Stimulated activated CD4-positive, alpha-beta T cell treated with anti-CD3 and anti-CD28 coated beads, Interleukin-4, amount 100 ng/mL, for 48 hours (primary cell): ENCODE measurements at regions not wholly inside any gene's neighbourhood (a gene's known extent, or its start where the extent isn't known, plus 50 kb on each side); places are given as distances from the start of the nearest gene placed in this dataset.
"Not testable (repeated sequence)": the region's sequence is repeated elsewhere in the genome, so short reads cannot be mapped to it uniquely, and the experiment has no call there.

Experiments used
- DNase-seq, 2 donors: peaks; one replicate each; pipeline ENCODE4 v3.0.0-alpha.2; 2020; ENCODE audit warnings: low read depth in 2 of 2

DNA sequence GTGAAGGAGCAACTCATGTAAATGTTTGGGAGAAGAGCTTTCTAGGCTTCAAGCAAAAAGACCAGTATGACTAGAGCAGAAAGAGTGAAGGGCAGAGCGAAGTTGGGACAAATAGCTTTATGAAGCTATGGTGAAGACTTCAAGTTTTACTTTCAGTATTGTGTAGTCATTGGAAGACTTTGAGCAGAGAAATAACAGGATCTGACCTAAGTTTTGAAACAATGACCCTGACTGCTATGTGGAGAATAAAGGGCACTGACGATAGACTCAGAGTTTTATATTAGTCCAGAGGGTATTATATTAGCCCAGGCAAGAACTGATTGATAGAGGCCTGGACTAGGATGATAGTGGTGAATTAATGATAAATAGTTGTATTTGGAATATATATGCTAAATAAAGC, 187.3 kb downstream of the KTN1 start:
- DNase-seq = no peak

DNA sequence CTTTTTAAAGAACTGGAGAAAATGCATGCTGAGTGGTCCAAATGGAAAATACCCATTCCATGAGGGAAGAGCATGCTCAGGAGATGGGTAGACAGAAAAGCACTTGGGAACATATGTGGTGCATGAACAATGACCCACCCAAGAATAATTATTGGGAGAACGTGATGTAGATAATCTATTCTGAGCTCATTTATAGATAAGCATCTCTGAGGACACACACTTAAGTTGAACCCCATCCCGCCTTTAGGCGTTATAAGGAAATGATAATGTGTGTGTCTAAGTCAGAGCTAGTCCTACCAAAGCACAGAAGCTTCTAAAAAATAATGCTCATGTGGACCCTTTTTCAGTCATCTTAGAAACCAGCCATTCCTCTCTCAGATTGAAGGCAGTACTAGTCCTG, 189.9 kb downstream of the KTN1 start:
- no peak for DNase-seq

DNA sequence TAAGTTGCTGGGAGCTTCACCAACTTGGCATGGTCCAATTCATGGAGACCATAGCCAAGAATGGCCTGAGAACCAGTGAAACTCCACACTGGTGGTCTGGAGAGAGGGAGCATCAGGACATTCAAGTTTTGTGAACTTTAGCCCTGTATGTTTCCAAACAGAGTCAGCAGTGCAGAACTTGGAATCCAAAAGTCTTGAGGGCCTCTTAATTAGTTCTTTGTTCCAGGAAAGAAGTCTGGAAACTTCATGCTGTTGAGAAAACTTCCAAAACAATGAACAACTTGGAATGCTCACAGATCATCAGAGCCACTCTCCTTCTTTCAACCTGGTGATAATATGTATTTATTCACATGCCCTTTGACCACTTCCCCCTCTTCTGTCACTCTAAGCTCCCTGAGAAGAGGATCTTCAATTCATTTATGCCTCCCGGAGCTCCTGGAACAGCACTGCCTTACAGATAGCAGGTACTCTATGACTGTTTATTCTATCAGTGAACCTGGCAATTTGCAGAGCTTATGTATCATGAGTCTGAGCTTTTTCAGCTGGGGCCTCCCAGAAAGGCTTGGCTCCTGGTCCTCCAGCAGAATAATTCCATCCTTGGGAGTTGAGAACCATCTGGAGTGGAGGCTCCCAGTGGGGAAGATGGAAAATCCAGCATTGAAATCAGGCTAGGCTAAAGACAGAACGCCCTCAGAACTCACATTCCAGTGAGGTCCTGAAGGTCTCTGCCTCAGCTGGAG, 191.4 kb downstream of the KTN1 start:
- DNase-seq = no peak

DNA sequence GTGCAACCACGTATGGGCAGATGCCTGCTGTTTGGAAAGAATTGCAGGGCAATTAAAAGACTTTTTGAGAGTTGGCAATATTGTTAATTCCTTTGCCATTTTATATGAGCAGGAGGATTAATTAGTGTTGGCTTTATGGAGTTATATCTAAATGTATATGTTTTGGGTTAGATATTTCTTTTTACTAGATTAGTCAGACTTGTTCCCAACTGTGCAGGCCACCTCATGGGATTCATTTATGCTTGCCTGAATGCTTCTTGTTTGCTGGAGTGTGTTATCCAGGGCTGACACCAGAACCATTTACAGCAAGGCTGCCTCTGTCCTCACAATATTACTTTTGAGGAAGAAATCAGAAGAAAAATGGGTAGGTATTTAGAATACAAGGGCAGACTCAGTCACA, 192.5 kb downstream of the KTN1 start:
- DNase-seq = no peak

DNA sequence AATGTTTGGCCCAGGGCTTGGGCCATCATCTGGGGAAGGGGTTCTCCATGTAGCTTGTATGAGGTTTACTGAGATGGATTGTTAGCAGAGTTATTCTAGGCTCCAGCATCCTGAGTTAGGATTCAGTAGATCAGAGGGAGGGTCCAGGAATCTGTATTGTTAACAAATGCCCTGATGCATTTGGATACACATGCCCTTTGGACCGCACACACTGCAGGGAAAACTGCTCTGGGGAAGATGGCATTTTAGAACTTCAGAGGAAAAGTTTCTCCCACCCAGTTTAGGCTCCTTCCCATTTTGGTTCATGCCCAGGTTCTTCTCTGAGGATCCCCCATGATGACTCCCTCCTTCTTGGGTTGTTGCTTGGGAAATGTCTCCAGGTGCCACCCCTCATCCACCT, 193.3 kb downstream of the KTN1 start:
- DNase-seq = no peak

DNA sequence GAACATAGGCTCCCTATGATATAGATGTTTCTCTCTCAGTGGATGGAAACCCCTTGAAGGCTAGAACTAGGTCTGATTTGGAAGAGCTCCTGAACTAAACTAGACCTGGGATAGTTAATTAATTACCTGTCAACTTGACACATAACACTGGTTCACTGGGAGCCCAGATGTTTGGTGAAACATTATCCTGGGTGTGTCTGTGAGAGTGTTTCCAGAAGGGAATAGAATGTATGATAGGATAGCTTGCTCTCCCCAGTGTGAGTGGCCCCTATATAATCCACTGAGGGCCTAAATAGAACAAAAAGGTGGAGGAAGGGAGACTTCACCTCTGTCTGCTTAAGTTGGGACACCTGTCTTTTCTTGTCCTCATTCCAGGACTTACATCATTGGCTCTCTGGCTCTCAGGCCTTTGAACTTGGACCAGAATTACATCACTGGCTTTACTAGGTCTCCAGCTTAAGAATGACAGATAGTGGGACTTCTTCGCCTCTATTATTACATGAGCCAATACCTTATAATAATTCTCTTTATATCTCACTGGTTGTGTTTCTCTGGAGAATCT, 194.1 kb downstream of the KTN1 start:
- DNase-seq = no peak

- no peak for DNase-seq
Observed at GRCh38 chr14:55777877-55778276, 197.9 kb downstream of the KTN1 start.

- no peak for DNase-seq
Observed at GRCh38 chr14:55780156-55780946, 200.3 kb downstream of the KTN1 start.

GRCh38 chr14:55781046-55781445, 201.0 kb downstream of the KTN1 start:
- no peak for DNase-seq

- no peak for DNase-seq
Observed at GRCh38 chr14:55782166-55782565, 202.2 kb downstream of the KTN1 start.

GRCh38 chr14:55789406-55789805, 209.4 kb downstream of the KTN1 start:
- no peak for DNase-seq

GRCh38 chr14:55794655-55795595, 214.9 kb downstream of the KTN1 start:
- no peak for DNase-seq

GRCh38 chr14:55796513-55796912, 216.5 kb downstream of the KTN1 start:
- DNase-seq = not testable (repeated sequence)

DNA sequence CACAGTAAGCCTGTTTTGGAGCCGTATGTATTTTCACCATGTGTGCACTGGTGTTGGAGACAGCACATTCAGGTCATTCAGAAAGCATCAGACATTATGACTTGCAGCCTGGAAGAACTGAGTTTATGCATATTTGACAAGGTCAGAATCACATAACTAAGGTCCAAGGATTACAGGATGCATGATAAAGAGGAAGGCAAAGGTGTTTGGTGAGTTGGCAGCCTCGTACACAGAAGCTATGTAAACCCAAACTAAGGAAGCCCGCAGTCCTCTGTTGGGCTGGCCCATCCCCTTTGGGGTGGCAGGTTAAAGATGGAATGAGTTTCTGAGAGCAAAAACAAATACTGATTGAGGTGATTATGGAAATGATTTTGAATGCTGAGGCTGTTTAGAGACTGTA, 218.4 kb downstream of the KTN1 start:
- DNase-seq = no peak

DNA sequence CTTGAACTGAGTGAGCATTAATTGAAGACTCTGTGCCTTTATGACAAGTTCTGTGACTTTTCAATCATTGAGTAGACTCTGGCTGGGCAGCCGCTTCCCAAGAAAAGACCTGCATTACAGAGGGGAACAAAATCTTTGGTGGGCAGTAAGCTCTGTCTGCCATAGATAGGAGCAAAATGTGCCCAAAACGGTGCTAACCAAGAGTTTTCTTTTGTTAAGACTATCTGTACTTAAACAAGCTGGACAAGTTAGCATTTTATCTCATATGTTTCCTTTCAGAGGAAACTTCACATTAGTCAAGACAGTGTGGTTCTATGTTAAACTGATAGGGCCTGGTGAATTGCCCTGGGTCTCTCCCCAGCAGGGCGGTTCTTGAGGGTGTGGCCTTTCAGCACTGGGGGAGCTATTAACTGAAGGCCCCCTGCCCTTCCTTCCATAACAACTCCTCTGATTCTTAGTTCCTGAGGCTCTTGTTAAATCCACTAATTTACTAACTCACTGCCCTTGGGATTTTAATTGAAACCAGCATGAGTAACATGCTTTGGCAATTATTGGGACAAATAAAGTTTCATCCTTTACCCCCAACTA, 219.6 kb downstream of the KTN1 start:
- DNase-seq = no peak

DNA sequence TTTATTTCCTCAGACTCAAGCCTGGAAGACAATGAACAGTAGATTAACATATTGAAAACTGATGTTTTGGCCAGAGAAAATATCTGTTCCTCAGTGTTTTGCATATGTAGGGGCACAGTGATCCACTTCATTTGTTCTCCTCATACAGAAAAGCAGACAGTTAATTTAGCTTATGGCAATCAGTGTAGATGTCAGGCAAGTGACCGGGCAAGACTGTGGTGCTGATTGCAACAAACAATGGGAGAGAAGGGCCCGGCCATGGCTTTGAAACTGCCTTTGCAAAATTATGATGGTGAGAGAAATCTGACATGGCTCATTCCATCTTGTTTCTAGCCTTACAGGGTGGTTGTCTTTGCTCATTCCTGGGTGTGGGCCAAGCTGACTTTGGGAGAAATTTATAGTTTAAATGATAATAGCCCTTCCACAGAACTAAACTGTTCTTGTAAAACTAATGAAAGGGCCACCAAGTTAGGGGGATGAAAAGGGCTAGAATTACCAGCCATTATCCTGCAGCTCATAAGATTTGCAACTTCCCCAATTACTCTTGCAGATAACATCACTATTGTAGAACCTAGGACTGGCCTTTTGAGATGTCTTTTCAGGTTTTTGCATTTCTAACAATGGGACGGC, 220.3 kb downstream of the KTN1 start:
- no peak for DNase-seq

DNA sequence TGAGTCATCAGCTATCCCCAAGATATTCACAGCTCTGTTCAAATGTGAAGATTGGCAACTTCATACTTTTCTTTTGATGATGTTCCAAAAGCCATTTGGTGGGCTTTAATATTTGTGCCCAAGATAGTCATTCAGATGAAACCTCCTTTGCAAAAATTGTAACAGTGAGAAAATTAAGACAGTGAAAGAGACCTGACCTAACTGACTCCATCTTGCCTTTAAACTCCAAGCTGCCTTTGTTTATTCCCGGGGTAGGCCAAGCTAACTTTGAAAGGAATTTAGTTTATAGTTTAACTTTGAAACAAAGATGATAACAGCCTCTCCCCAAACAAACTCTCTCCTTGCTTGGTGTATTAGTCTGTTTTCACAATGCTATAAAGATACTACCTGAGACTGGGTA, 221.1 kb downstream of the KTN1 start:
- no peak for DNase-seq

- DNase-seq = no peak
Observed at GRCh38 chr14:55802986-55803872, 223.2 kb downstream of the KTN1 start.

- DNase-seq = no peak
Observed at GRCh38 chr14:55803873-55804553, 224.0 kb downstream of the KTN1 start.
